ENCODE measurements at regions not wholly inside any gene's neighbourhood (a gene's known extent, or its start where the extent isn't known, plus 50 kb on each side); places are given as distances from the start of the nearest gene placed in this dataset.

GRCh38 chr3:1600700-1601418, 497.8 kb upstream of the CNTN4 start:
- Histone ChIP-seq H3K4me3 (ENCODE audit: low read length) (no peak overlapping the region), H3K9me3 (ENCODE audit: control insufficient read depth in 1 of 2, insufficient read depth in 1 of 2, low read length in 2 of 2) (peaks cover 0 to 13% of the 10 kb centered on the region in 2 experiments), H3K27ac (ENCODE audit: low read depth in 1 of 2, low read length in 2 of 2) (no peak overlapping the region), H3K36me3 (ENCODE audit: insufficient read depth, low read length) (no peaks in the 10 kb centered on the region), H3K27me3 (ENCODE audit: control insufficient read depth in 1 of 2, insufficient read depth in 2 of 2, low read length in 2 of 2) (no peaks in the 10 kb centered on the region), H3K4me1 (ENCODE audit: insufficient read depth, low read length) (no peaks in the 10 kb centered on the region)
- Mint-ChIP-seq H3K4me1 (ENCODE audit: low read depth) (no peaks in the 10 kb centered on the region), H3K36me3 (ENCODE audit: low read depth) (no peaks in the 10 kb centered on the region), H3K9me3 (peaks cover 5% of the 10 kb centered on the region), H3K27ac (no peak overlapping the region), H3K4me3 (no peak overlapping the region), H3K27me3 (no peaks in the 10 kb centered on the region)
- ATAC-seq (ENCODE audit: poor library complexity) (no peak), DNase-seq (no peak)
- intact Hi-C loops (cut with DNase I, micrococcal nuclease), result no loop called here
- CTCF ChIA-PET, result no interaction called here
- no peak for TF ChIP-seq CTCF (IDR thresholded peaks at IDR 0.05)
- POLR2A ChIA-PET, result no interaction called here

GRCh38 chr3:1609416-1609815, 489.2 kb upstream of the CNTN4 start:
- intact Hi-C loops (cut with DNase I, micrococcal nuclease), result no loop called here
- H3K4me3 Mint-ChIP-seq, result no peak overlapping the region
- CTCF ChIA-PET, result no interaction called here
- no peaks in the 10 kb centered on the region for H3K36me3 ChIP-seq (ENCODE audit: insufficient read depth, low read length)
- no peaks in the 10 kb centered on the region for H3K9me3 ChIP-seq (ENCODE audit: control insufficient read depth in 1 of 2, insufficient read depth in 1 of 2, low read length in 2 of 2)
- no peaks in the 10 kb centered on the region for H3K27me3 ChIP-seq (ENCODE audit: control insufficient read depth in 1 of 2, insufficient read depth in 2 of 2, low read length in 2 of 2)
- H3K27ac Mint-ChIP-seq, result no peak overlapping the region
- no peaks in the 10 kb centered on the region for H3K9me3 Mint-ChIP-seq
- TF ChIP-seq CTCF (IDR thresholded peaks at IDR 0.05), result no peak
- ATAC-seq (ENCODE audit: poor library complexity) (no peak), DNase-seq (no peak)
- POLR2A ChIA-PET, result no interaction called here
- H3K4me3 ChIP-seq (ENCODE audit: low read length), result no peak overlapping the region
- H3K27ac ChIP-seq (ENCODE audit: low read depth in 1 of 2, low read length in 2 of 2), result no peak overlapping the region
- H3K4me1 Mint-ChIP-seq (ENCODE audit: low read depth), result no peaks in the 10 kb centered on the region
- no peaks in the 10 kb centered on the region for H3K36me3 Mint-ChIP-seq (ENCODE audit: low read depth)
- H3K4me1 ChIP-seq (ENCODE audit: insufficient read depth, low read length), result no peaks in the 10 kb centered on the region
- no peaks in the 10 kb centered on the region for H3K27me3 Mint-ChIP-seq

- Histone ChIP-seq H3K9me3 (ENCODE audit: control insufficient read depth in 1 of 2, insufficient read depth in 1 of 2, low read length in 2 of 2) (no peaks in the 10 kb centered on the region), H3K4me3 (ENCODE audit: low read length) (no peak overlapping the region), H3K36me3 (ENCODE audit: insufficient read depth, low read length) (no peaks in the 10 kb centered on the region), H3K4me1 (ENCODE audit: insufficient read depth, low read length) (no peaks in the 10 kb centered on the region), H3K27ac (ENCODE audit: low read depth in 1 of 2, low read length in 2 of 2) (no peak overlapping the region), H3K27me3 (ENCODE audit: control insufficient read depth in 1 of 2, insufficient read depth in 2 of 2, low read length in 2 of 2) (no peaks in the 10 kb centered on the region)
- DNase-seq, result no peak
- no peaks in the 10 kb centered on the region for H3K27me3 Mint-ChIP-seq
- POLR2A ChIA-PET, result no interaction called here
- intact Hi-C loops (cut with DNase I, micrococcal nuclease), result no loop called here
- ATAC-seq (ENCODE audit: poor library complexity), result no peak
- TF ChIP-seq CTCF (IDR thresholded peaks at IDR 0.05), result no peak
- H3K4me3 Mint-ChIP-seq, result no peak overlapping the region
- CTCF ChIA-PET, result no interaction called here
- H3K36me3 Mint-ChIP-seq (ENCODE audit: low read depth), result no peaks in the 10 kb centered on the region
- H3K4me1 Mint-ChIP-seq (ENCODE audit: low read depth), result no peaks in the 10 kb centered on the region
- H3K9me3 Mint-ChIP-seq, result no peaks in the 10 kb centered on the region
- no peak overlapping the region for H3K27ac Mint-ChIP-seq
Measured at GRCh38 chr3:1611824-1612223, 486.8 kb upstream of the CNTN4 start.

All from CD4-positive, alpha-beta T cell (primary cell).